ENCODE measurements at regions not wholly inside any gene's neighbourhood (a gene's known extent, or its start where the extent isn't known, plus 50 kb on each side); places are given as distances from the start of the nearest gene placed in this dataset.

DNA sequence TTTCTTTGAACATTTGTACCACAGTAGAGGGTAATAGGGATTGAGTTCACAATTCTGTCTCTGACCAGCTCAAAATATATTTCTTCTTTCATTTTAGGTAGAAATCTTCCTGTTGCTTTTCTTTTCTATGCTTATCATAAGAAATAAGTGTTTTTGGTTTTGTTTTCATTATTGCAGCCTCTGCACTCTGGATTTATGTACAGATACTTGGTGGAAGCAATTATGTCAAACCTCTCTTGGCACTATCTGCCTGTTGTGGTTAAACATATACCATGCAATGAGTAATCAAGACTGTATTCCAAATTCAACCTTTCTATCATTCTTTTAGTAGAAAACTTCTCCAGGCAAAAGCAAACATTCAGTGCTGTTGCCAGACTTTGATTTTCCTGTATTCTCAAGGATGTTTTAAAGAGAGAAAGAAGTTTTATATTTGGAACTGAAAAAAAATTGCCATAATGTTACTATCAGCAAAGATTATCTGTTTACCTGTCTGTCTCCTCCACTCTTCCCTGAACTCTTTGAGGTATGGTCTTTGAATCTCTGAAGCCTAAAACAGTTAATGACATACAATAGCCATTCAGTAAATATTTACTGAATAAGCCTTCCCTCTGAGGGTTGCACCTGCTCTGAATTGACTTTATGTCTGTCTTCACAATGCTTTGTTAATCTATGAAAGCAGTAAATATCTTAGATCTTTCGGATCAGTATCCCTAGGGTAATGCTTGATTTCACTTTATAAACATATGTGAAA is 612.5 kb upstream of the PRR20A start:
- TF ChIP-seq, protein P1, sequence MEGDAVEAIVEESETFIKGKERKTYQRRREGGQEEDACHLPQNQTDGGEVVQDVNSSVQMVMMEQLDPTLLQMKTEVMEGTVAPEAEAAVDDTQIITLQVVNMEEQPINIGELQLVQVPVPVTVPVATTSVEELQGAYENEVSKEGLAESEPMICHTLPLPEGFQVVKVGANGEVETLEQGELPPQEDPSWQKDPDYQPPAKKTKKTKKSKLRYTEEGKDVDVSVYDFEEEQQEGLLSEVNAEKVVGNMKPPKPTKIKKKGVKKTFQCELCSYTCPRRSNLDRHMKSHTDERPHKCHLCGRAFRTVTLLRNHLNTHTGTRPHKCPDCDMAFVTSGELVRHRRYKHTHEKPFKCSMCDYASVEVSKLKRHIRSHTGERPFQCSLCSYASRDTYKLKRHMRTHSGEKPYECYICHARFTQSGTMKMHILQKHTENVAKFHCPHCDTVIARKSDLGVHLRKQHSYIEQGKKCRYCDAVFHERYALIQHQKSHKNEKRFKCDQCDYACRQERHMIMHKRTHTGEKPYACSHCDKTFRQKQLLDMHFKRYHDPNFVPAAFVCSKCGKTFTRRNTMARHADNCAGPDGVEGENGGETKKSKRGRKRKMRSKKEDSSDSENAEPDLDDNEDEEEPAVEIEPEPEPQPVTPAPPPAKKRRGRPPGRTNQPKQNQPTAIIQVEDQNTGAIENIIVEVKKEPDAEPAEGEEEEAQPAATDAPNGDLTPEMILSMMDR (IDR thresholded peaks at IDR 0.05) = no peak
- TF ChIP-seq POLR2A (IDR thresholded peaks at IDR 0.05) = no peak
